ENCODE measurements at regions not wholly inside any gene's neighbourhood (a gene's known extent, or its start where the extent isn't known, plus 50 kb on each side); places are given as distances from the start of the nearest gene placed in this dataset.
A peak's percentile ranks its signal among the peaks of the same experiment; 100 is the strongest.

- Histone ChIP-seq H3K9me3 (no peaks in the 10 kb centered on the region), H3K4me1 (ENCODE audit: control insufficient read depth in 1 of 2, low read depth in 2 of 2) (peaks cover 14 to 26% of the 10 kb centered on the region in 2 donors), H3K27me3 (replicated peaks; ENCODE audit: insufficient read depth) (no peaks in the 10 kb centered on the region), H3K4me3 (no peak overlapping the region), H3K36me3 (no peaks in the 10 kb centered on the region), H3K27ac (no peak overlapping the region)
- DNase-seq (ENCODE audit: low spot score), result no peak
- no peak for TF ChIP-seq CTCF (IDR thresholded peaks at IDR 0.05)
- no peak for ATAC-seq (ENCODE audit: insufficient number of reproducible peaks, low FRiP score, low read depth)
These were observed 69.2 kb downstream of the CYB561 start for GRCh38 chr17:63376949-63377348.

- Histone ChIP-seq H3K27ac (peak overlapping the region; percentile 7 to 23), H3K9me3 (no peaks in the 10 kb centered on the region), H3K4me3 (no peak overlapping the region), H3K36me3 (no peaks in the 10 kb centered on the region), H3K4me1 (ENCODE audit: control insufficient read depth in 1 of 2, low read depth in 2 of 2) (peaks cover 22 to 33% of the 10 kb centered on the region in 2 donors), H3K27me3 (replicated peaks; ENCODE audit: insufficient read depth) (no peaks in the 10 kb centered on the region)
- DNase-seq (ENCODE audit: low spot score) (no peak), ATAC-seq (ENCODE audit: insufficient number of reproducible peaks, low FRiP score, low read depth) (no peak)
- TF ChIP-seq CTCF (IDR thresholded peaks at IDR 0.05), result no peak
These were observed 67.4 kb downstream of the CYB561 start for GRCh38 chr17:63378411-63379375.

- no peak for DNase-seq (ENCODE audit: low spot score)
- Histone ChIP-seq H3K4me3 (no peak overlapping the region), H3K36me3 (no peaks in the 10 kb centered on the region), H3K27ac (no peak overlapping the region), H3K27me3 (replicated peaks; ENCODE audit: insufficient read depth) (no peaks in the 10 kb centered on the region), H3K4me1 (ENCODE audit: control insufficient read depth in 1 of 2, low read depth in 2 of 2) (peaks cover 22 to 33% of the 10 kb centered on the region in 2 donors), H3K9me3 (no peaks in the 10 kb centered on the region)
- TF ChIP-seq CTCF (IDR thresholded peaks at IDR 0.05), result no peak
- ATAC-seq (ENCODE audit: insufficient number of reproducible peaks, low FRiP score, low read depth), result no peak
These were observed 66.5 kb downstream of the CYB561 start for GRCh38 chr17:63379636-63380035.

GRCh38 chr17:63381101-63381729 lies 64.9 kb downstream of the CYB561 start:
- no peak for TF ChIP-seq CTCF (IDR thresholded peaks at IDR 0.05)
- H3K4me1 ChIP-seq (ENCODE audit: control insufficient read depth in 1 of 2, low read depth in 2 of 2), result peaks cover 22 to 33% of the 10 kb centered on the region in 2 donors
- H3K36me3 ChIP-seq, result no peaks in the 10 kb centered on the region
- no peaks in the 10 kb centered on the region for H3K9me3 ChIP-seq
- H3K27ac ChIP-seq, result no peak overlapping the region
- ATAC-seq (ENCODE audit: insufficient number of reproducible peaks, low FRiP score, low read depth), result no peak
- H3K27me3 ChIP-seq (replicated peaks; ENCODE audit: insufficient read depth), result no peaks in the 10 kb centered on the region
- no peak for DNase-seq (ENCODE audit: low spot score)
- no peak overlapping the region for H3K4me3 ChIP-seq

GRCh38 chr17:63382136-63382535 lies 64.0 kb downstream of the CYB561 start:
- no peak for ATAC-seq (ENCODE audit: insufficient number of reproducible peaks, low FRiP score, low read depth)

More at GRCh38 chr17:63382136-63382535, 64.0 kb downstream of the CYB561 start:
- no peak for DNase-seq (ENCODE audit: low spot score)
- no peaks in the 10 kb centered on the region for H3K9me3 ChIP-seq
- H3K36me3 ChIP-seq, result no peaks in the 10 kb centered on the region
- H3K27me3 ChIP-seq (replicated peaks; ENCODE audit: insufficient read depth), result no peaks in the 10 kb centered on the region
- peaks cover 22 to 33% of the 10 kb centered on the region in 2 donors for H3K4me1 ChIP-seq (ENCODE audit: control insufficient read depth in 1 of 2, low read depth in 2 of 2)
- no peak overlapping the region for H3K4me3 ChIP-seq
- no peak overlapping the region for H3K27ac ChIP-seq
- no peak for TF ChIP-seq CTCF (IDR thresholded peaks at IDR 0.05)
